Chondrocyte (in vitro differentiated cells): ENCODE measurements at regions not wholly inside any gene's neighbourhood (a gene's known extent, or its start where the extent isn't known, plus 50 kb on each side); places are given as distances from the start of the nearest gene placed in this dataset.

ENCODE experiments used
- DNase-seq: peaks from one replicate; pipeline ENCODE4 v3.0.0; 2021; ENCODE audit warnings: mixed read lengths, low spot score
- H3K27ac Mint-ChIP-seq: one replicate; pipeline ENCODE4 v1.8.0; 2021; ENCODE audit warnings: mild to moderate bottlenecking, moderate library complexity, mixed read lengths; ENCODE audit not compliant: unreplicated experiment
- H3K27me3 Mint-ChIP-seq: 2 replicates; pipeline ENCODE4 v1.8.0; 2021; ENCODE audit warnings: low read depth, mixed read lengths
- H3K36me3 Mint-ChIP-seq: 2 replicates; pipeline ENCODE4 v1.8.0; 2021; ENCODE audit warnings: low read depth, mixed read lengths
- H3K4me1 Mint-ChIP-seq: 2 replicates; pipeline ENCODE4 v1.8.0; 2021; ENCODE audit warnings: low read depth, mild to moderate bottlenecking, mixed read lengths
- H3K4me3 Mint-ChIP-seq: one replicate; pipeline ENCODE4 v1.8.0; 2021; ENCODE audit warnings: mild to moderate bottlenecking, moderate library complexity, mixed read lengths; ENCODE audit not compliant: unreplicated experiment
- H3K9me3 Mint-ChIP-seq: 2 replicates; pipeline ENCODE4 v1.8.0; 2021; ENCODE audit warnings: low read depth, mixed read lengths
- TF ChIP-seq, protein P1 (sequence below): fragments of 200-600 bp; sonication (generic); IDR thresholded peaks from 2 replicates; pipeline ENCODE4 v1.5.0; 2021; ENCODE audit warnings: antibody characterized with exemption, mild to moderate bottlenecking, moderate library complexity

GRCh38 chr2:215764441-215765048 is 248.8 kb downstream of the MREG start:
- no peaks in the 10 kb centered on the region for H3K27me3 Mint-ChIP-seq
- DNase-seq, result no peak
- peak overlapping the region; percentile 54 for H3K27ac Mint-ChIP-seq
- peaks cover 35% of the 10 kb centered on the region for H3K4me1 Mint-ChIP-seq
- peaks cover 21% of the 10 kb centered on the region for H3K9me3 Mint-ChIP-seq
- H3K36me3 Mint-ChIP-seq, result peaks cover 4% of the 10 kb centered on the region
- TF ChIP-seq, protein P1, sequence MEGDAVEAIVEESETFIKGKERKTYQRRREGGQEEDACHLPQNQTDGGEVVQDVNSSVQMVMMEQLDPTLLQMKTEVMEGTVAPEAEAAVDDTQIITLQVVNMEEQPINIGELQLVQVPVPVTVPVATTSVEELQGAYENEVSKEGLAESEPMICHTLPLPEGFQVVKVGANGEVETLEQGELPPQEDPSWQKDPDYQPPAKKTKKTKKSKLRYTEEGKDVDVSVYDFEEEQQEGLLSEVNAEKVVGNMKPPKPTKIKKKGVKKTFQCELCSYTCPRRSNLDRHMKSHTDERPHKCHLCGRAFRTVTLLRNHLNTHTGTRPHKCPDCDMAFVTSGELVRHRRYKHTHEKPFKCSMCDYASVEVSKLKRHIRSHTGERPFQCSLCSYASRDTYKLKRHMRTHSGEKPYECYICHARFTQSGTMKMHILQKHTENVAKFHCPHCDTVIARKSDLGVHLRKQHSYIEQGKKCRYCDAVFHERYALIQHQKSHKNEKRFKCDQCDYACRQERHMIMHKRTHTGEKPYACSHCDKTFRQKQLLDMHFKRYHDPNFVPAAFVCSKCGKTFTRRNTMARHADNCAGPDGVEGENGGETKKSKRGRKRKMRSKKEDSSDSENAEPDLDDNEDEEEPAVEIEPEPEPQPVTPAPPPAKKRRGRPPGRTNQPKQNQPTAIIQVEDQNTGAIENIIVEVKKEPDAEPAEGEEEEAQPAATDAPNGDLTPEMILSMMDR, result no peak
- H3K4me3 Mint-ChIP-seq, result no peak overlapping the region

GRCh38 chr2:215760557-215760956 is 252.8 kb downstream of the MREG start:
- TF ChIP-seq, protein P1, result no peak
- H3K4me1 Mint-ChIP-seq, result peaks cover 29% of the 10 kb centered on the region
- H3K36me3 Mint-ChIP-seq, result peaks cover 2% of the 10 kb centered on the region
- no peak for DNase-seq
- no peaks in the 10 kb centered on the region for H3K27me3 Mint-ChIP-seq
- H3K27ac Mint-ChIP-seq, result no peak overlapping the region
- no peak overlapping the region for H3K4me3 Mint-ChIP-seq
- H3K9me3 Mint-ChIP-seq, result peaks cover 7% of the 10 kb centered on the region

DNA sequence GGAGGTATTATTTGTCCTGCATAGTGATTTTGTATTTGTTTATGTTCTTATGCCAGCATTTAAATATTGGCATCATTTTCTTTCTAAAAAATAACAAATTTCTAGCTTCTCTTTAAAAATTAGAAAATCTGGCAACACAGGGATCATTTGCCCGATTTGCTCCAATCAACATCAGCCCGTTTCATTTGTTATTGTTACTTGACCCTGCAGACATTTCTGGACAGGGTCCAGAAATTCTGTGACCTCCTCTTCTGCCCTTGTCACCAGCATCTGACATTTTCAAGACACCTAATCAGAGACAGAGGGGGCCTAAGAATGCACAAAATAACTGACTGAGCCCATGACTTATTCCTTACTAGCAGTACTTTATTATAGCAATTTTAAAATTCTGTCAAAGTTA is 253.3 kb downstream of the MREG start:
- Mint-ChIP-seq H3K36me3 (peaks cover 2% of the 10 kb centered on the region), H3K4me1 (peaks cover 29% of the 10 kb centered on the region), H3K9me3 (peaks cover 7% of the 10 kb centered on the region), H3K27me3 (no peaks in the 10 kb centered on the region), H3K4me3 (no peak overlapping the region), H3K27ac (no peak overlapping the region)
- no peak for DNase-seq
- TF ChIP-seq, protein P1, result no peak

DNA sequence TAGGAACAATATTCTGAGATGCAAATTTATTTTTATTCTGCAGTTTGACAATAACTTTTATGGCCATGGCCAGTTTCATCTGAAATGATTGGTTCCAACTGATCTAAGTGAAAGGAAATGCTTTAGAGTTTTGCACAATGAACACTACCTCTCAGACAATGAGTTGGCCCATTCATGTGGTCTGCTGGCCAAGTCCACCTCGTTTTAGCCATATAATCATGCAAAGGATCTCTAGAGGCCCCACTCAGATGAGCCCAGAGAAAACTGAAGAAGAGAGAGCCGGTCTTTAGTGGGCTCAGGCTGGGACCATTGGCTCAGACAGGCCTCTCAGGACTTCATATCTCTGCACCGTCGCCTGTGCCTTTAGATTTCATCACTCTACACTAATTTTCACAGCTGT is 254.7 kb downstream of the MREG start:
- peaks cover 2% of the 10 kb centered on the region for H3K36me3 Mint-ChIP-seq
- H3K27me3 Mint-ChIP-seq, result no peaks in the 10 kb centered on the region
- no peak for DNase-seq
- peaks cover 2% of the 10 kb centered on the region for H3K9me3 Mint-ChIP-seq
- peaks cover 29% of the 10 kb centered on the region for H3K4me1 Mint-ChIP-seq
- TF ChIP-seq, protein P1, result no peak
- no peak overlapping the region for H3K4me3 Mint-ChIP-seq
- H3K27ac Mint-ChIP-seq, result no peak overlapping the region

- TF ChIP-seq, protein P1, result no peak
- H3K4me1 Mint-ChIP-seq, result peaks cover 37% of the 10 kb centered on the region
- H3K27me3 Mint-ChIP-seq, result no peaks in the 10 kb centered on the region
- peaks cover 2% of the 10 kb centered on the region for H3K9me3 Mint-ChIP-seq
- H3K4me3 Mint-ChIP-seq, result no peak overlapping the region
- no peak overlapping the region for H3K27ac Mint-ChIP-seq
- DNase-seq, result no peak
- no peaks in the 10 kb centered on the region for H3K36me3 Mint-ChIP-seq
Measured at GRCh38 chr2:215756346-215756730, 257.0 kb downstream of the MREG start.
